GM12878 (cell line): ENCODE measurements at regions not wholly inside any gene's neighbourhood (a gene's known extent, or its start where the extent isn't known, plus 50 kb on each side); places are given as distances from the start of the nearest gene placed in this dataset.

ENCODE experiments used
- ATAC-seq: fragments of 200-7000 bp; cut with Tn5 transposase; 3 replicates; pipeline ENCODE4 v1.9.1; 2020; ENCODE audit warnings: mild to moderate bottlenecking, moderate library complexity
- BruUV-seq: library from RNA; stranded (reverse); fragments of 400-500 nt; replicated peaks from 2 replicates; lab custom pipeline; 2021; lab: Mats Ljungman, UMichigan
- CTCF ChIA-PET: fragments of 300-600 bp; sonication (Branson Sonifier 250); formaldehyde crosslinking; extraction: SDS; loops from one replicate; lab custom pipeline; 2021; ENCODE audit warnings: inconsistent platforms; lab: Yijun Ruan, JAX
- POLR2A ChIA-PET: fragments of 350-600 bp; formaldehyde crosslinking; extraction: SDS; loops from one replicate; lab custom pipeline; 2021; ENCODE audit warnings: inconsistent platforms; lab: Charles Lee
- RAD21 ChIA-PET: fragments of 300-600 bp; sonication (Branson Sonifier 250); formaldehyde crosslinking; loops from one replicate; lab custom pipeline; 2023; ENCODE audit warnings: antibody characterized with exemption; ENCODE audit not compliant: unreplicated experiment; lab: Charles Lee
- SMC1A ChIA-PET: fragments of 300-600 bp; sonication (Branson Sonifier 250); formaldehyde crosslinking; loops from one replicate; lab custom pipeline; 2023; ENCODE audit not compliant: unreplicated experiment, uncharacterized antibody; lab: Charles Lee
- DNase-seq: peaks from one replicate; pipeline ENCODE4 v3.0.0-alpha.2; 2011; ENCODE audit warnings: low read depth, low spot score
- FAIRE-seq: peaks from 3 replicates; lab custom pipeline; 2011; peaks lifted over from hg19 to GRCh38; lab: Jason Lieb, UNC
- H2AFZ ChIP-seq: 2 replicates; pipeline ENCODE4 v1.6.0; 2011; ENCODE audit warnings: low read depth, low read length, control low read depth; ENCODE audit not compliant: control insufficient read depth
- H3K27ac ChIP-seq: 2 replicates; pipeline ENCODE4 v1.5.1; 2011; ENCODE audit warnings: control low read depth; ENCODE audit not compliant: control insufficient read depth, insufficient read depth
- H3K27me3 ChIP-seq, 2 experiments: replicated peaks in 1 of 2; 2 replicates each; pipeline versions ENCODE4 v1.6.0 to v1.6.1; 2011; ENCODE audit warnings: low read length in 1 of 2; ENCODE audit not compliant: control insufficient read depth in 2 of 2, insufficient read depth in 2 of 2
- H3K36me3 ChIP-seq, 2 experiments: 2 replicates each; pipeline ENCODE4 v1.5.1; 2011; ENCODE audit warnings: low read length in 1 of 2; ENCODE audit not compliant: control insufficient read depth in 2 of 2, insufficient read depth in 2 of 2
- H3K4me1 ChIP-seq: 2 replicates; pipeline ENCODE4 v1.6.1; 2011; ENCODE audit warnings: mild to moderate bottlenecking, low read length, moderate library complexity, mixed read lengths; ENCODE audit not compliant: control insufficient read depth, insufficient read depth
- H3K4me2 ChIP-seq: 2 replicates; pipeline ENCODE4 v1.6.0; 2011; ENCODE audit warnings: control low read depth; ENCODE audit not compliant: control insufficient read depth, insufficient read depth
- H3K4me3 ChIP-seq: fragments of 200-600 bp; sonication (generic); 2 replicates; pipeline ENCODE4 v1.5.1; 2016
- H3K79me2 ChIP-seq: 2 replicates; pipeline ENCODE4 v1.6.0; 2011; ENCODE audit warnings: low read length; ENCODE audit not compliant: control insufficient read depth, insufficient read depth
- H3K9ac ChIP-seq: 2 replicates; pipeline ENCODE4 v1.8.0; 2011; ENCODE audit warnings: low read length, control low read depth, mixed read lengths; ENCODE audit not compliant: control insufficient read depth, insufficient read depth
- H3K9me3 ChIP-seq: replicated peaks from 3 replicates; pipeline ENCODE4 v1.5.1; 2011; ENCODE audit warnings: mild to moderate bottlenecking, low read length; ENCODE audit not compliant: control insufficient read depth, insufficient read depth
- H4K20me1 ChIP-seq: 2 replicates; pipeline ENCODE4 v1.6.0; 2011; ENCODE audit not compliant: control insufficient read depth, insufficient read depth
- CEBPB ChIP-seq, 2 experiments: fragments of 150-350 bp in 1 of 2; IDR thresholded peaks; 2 replicates each; pipeline ENCODE4 v1.6.1; 2012 to 2014; ENCODE audit warnings: low read depth in 2 of 2, low read length in 2 of 2, borderline replicate concordance in 1 of 2, inconsistent platforms in 1 of 2
- JUNB ChIP-seq: IDR thresholded peaks from 2 replicates; pipeline ENCODE4 v1.6.1; 2016; ENCODE audit warnings: antibody characterized with exemption, mild to moderate bottlenecking
- NR2C1 ChIP-seq: fragments of 450-650 bp; IDR thresholded peaks from 2 replicates; pipeline ENCODE4 v1.6.1; 2017; ENCODE audit warnings: antibody characterized with exemption, mild to moderate bottlenecking, moderate library complexity
- TCF12 ChIP-seq: IDR thresholded peaks from 2 replicates; pipeline ENCODE4 v1.6.1; 2011; ENCODE audit warnings: low read depth, mild to moderate bottlenecking, low read length
- ZNF207 ChIP-seq: fragments of 450-650 bp; IDR thresholded peaks from 2 replicates; pipeline ENCODE4 v1.6.1; 2014; ENCODE audit warnings: antibody characterized with exemption, mild to moderate bottlenecking, borderline replicate concordance
- ZNF217 ChIP-seq: fragments of 450-650 bp; IDR thresholded peaks from 2 replicates; pipeline ENCODE4 v1.6.1; 2017; ENCODE audit warnings: antibody characterized with exemption, mild to moderate bottlenecking
- WGBS: methylation state at CpG from one replicate; pipeline ENCODE4 v1.1.6; 2016; ENCODE audit warnings: low lambda C conversion rate; ENCODE audit not compliant: insufficient replicate concordance, insufficient coverage; ENCODE audit errors: missing lambda C conversion rate; 5-methylcytosine and 5-hydroxymethylcytosine counted together
- in situ Hi-C: fragments of 300-500 bp; cut with MboI; formaldehyde crosslinking; loops from 9 replicates; pipeline ENCODE4 v1.14.3; 2018; ENCODE audit warnings: mixed read lengths
- intact Hi-C: fragments of 100-400 bp; cut with micrococcal nuclease; formaldehyde crosslinking; loops from one replicate; pipeline ENCODE4 v1.14.2; 2022; ENCODE audit not compliant: unreplicated experiment
- TF ChIP-seq, protein P1 (sequence below): IDR thresholded peaks from 2 replicates; pipeline ENCODE4 v1.6.1; 2011; ENCODE audit warnings: borderline replicate concordance, low read depth, mild to moderate bottlenecking, moderate library complexity, low read length; ENCODE audit not compliant: insufficient read depth, poor library complexity, severe bottlenecking
- TF ChIP-seq, protein P2 (sequence below): fragments of 450-650 bp; IDR thresholded peaks from 2 replicates; pipeline ENCODE4 v1.6.1; 2016; ENCODE audit warnings: mild to moderate bottlenecking, moderate library complexity, borderline replicate concordance
- TF ChIP-seq, protein P3 (sequence below): fragments of 150-350 bp; IDR thresholded peaks from 2 replicates; pipeline ENCODE4 v1.6.1; 2014; ENCODE audit warnings: mild to moderate bottlenecking, low read depth, low read length

DNA sequence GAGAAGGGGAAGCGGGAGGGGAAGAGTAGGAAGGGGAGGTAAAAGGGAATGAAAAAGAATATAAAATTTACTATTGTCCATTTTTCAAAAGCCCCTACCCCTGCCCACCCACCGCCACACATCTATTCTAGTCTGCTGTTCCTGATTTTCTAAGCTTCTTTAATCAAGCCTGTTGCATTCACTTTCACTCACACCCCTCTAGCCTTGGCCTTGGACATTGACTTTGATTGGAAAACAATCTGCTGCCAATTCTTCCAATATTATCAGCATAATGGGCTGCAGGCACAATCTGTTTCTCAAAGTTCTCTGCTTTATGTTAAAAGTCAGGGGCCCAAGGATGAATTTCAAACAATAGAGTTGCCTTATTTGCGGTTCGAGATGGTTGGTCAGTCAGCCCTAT, 281.2 kb downstream of the SETD4 start:
- no peak overlapping the region for H2AFZ ChIP-seq
- no peaks in the 10 kb centered on the region for H3K36me3 ChIP-seq
- WGBS: 17% methylated on average over 4 of the region's 4 CpGs
- H3K4me2 ChIP-seq: no peak overlapping the region
- no peak overlapping the region for H3K27ac ChIP-seq
- no TSS peak for BruUV-seq
- intact Hi-C loops (no loop called here), in situ Hi-C loops (no loop called here)
- ChIA-PET SMC1A (no interaction called here), RAD21 (no interaction called here), CTCF (no interaction called here), POLR2A (no interaction called here)
- no peak overlapping the region for H3K9ac ChIP-seq
- TF ChIP-seq, protein P1, sequence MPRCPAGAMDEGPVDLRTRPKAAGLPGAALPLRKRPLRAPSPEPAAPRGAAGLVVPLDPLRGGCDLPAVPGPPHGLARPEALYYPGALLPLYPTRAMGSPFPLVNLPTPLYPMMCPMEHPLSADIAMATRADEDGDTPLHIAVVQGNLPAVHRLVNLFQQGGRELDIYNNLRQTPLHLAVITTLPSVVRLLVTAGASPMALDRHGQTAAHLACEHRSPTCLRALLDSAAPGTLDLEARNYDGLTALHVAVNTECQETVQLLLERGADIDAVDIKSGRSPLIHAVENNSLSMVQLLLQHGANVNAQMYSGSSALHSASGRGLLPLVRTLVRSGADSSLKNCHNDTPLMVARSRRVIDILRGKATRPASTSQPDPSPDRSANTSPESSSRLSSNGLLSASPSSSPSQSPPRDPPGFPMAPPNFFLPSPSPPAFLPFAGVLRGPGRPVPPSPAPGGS: no peak
- no peak for TF ChIP-seq TCF12
- TF ChIP-seq, protein P2, sequence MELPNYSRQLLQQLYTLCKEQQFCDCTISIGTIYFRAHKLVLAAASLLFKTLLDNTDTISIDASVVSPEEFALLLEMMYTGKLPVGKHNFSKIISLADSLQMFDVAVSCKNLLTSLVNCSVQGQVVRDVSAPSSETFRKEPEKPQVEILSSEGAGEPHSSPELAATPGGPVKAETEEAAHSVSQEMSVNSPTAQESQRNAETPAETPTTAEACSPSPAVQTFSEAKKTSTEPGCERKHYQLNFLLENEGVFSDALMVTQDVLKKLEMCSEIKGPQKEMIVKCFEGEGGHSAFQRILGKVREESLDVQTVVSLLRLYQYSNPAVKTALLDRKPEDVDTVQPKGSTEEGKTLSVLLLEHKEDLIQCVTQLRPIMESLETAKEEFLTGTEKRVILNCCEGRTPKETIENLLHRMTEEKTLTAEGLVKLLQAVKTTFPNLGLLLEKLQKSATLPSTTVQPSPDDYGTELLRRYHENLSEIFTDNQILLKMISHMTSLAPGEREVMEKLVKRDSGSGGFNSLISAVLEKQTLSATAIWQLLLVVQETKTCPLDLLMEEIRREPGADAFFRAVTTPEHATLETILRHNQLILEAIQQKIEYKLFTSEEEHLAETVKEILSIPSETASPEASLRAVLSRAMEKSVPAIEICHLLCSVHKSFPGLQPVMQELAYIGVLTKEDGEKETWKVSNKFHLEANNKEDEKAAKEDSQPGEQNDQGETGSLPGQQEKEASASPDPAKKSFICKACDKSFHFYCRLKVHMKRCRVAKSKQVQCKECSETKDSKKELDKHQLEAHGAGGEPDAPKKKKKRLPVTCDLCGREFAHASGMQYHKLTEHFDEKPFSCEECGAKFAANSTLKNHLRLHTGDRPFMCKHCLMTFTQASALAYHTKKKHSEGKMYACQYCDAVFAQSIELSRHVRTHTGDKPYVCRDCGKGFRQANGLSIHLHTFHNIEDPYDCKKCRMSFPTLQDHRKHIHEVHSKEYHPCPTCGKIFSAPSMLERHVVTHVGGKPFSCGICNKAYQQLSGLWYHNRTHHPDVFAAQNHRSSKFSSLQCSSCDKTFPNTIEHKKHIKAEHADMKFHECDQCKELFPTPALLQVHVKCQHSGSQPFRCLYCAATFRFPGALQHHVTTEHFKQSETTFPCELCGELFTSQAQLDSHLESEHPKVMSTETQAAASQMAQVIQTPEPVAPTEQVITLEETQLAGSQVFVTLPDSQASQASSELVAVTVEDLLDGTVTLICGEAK: no peak
- TF ChIP-seq NR2C1: no peak
- TF ChIP-seq ZNF207: no peak
- TF ChIP-seq ZNF217: no peak
- no peak for TF ChIP-seq CEBPB (IDR thresholded peaks at IDR 0.05; ENCODE audit: borderline replicate concordance in 1 of 2, low read depth in 2 of 2, low read length in 2 of 2)
- TF ChIP-seq JUNB: no peak
- TF ChIP-seq, protein P3, sequence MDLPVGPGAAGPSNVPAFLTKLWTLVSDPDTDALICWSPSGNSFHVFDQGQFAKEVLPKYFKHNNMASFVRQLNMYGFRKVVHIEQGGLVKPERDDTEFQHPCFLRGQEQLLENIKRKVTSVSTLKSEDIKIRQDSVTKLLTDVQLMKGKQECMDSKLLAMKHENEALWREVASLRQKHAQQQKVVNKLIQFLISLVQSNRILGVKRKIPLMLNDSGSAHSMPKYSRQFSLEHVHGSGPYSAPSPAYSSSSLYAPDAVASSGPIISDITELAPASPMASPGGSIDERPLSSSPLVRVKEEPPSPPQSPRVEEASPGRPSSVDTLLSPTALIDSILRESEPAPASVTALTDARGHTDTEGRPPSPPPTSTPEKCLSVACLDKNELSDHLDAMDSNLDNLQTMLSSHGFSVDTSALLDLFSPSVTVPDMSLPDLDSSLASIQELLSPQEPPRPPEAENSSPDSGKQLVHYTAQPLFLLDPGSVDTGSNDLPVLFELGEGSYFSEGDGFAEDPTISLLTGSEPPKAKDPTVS: no peak
- FAIRE-seq (no peak), ATAC-seq (no peak), DNase-seq (no peak)
- H3K4me1 ChIP-seq: no peaks in the 10 kb centered on the region
- no peaks in the 10 kb centered on the region for H4K20me1 ChIP-seq
- H3K27me3 ChIP-seq: no peaks in the 10 kb centered on the region
- H3K4me3 ChIP-seq: no peak overlapping the region
- no peaks in the 10 kb centered on the region for H3K9me3 ChIP-seq
- H3K79me2 ChIP-seq: no peaks in the 10 kb centered on the region
